Esophagus (tissue), 2 donors: ENCODE measurements at regions not wholly inside any gene's neighbourhood (a gene's known extent, or its start where the extent isn't known, plus 50 kb on each side); places are given as distances from the start of the nearest gene placed in this dataset.

Experiments
- H3K27ac ChIP-seq, 2 donors: one replicate each; pipeline ENCODE4 v1.5.1; 2013; ENCODE audit warnings: low read depth in 2 of 2, mild to moderate bottlenecking in 2 of 2, inconsistent platforms in 1 of 2, low read length in 1 of 2, moderate library complexity in 1 of 2
- H3K27me3 ChIP-seq, 2 donors: one replicate each; pipeline ENCODE4 v1.6.1; 2013; ENCODE audit warnings: low read length in 2 of 2, control low read depth in 1 of 2, mild to moderate bottlenecking in 1 of 2; ENCODE audit not compliant: insufficient read depth in 2 of 2, control insufficient read depth in 1 of 2
- H3K36me3 ChIP-seq, 2 donors: one replicate each; pipeline ENCODE4 v1.6.1; 2013; ENCODE audit warnings: low read length in 1 of 2; ENCODE audit not compliant: control insufficient read depth in 2 of 2, insufficient read depth in 2 of 2
- H3K4me1 ChIP-seq, 2 donors: one replicate each; pipeline ENCODE4 v1.6.1; 2013; ENCODE audit warnings: low read length in 1 of 2; ENCODE audit not compliant: control insufficient read depth in 2 of 2, insufficient read depth in 2 of 2
- H3K4me3 ChIP-seq, 2 donors: one replicate each; pipeline ENCODE4 v1.5.1; 2013; ENCODE audit warnings: low read length in 2 of 2, mild to moderate bottlenecking in 2 of 2, low read depth in 1 of 2, moderate library complexity in 1 of 2
- H3K9me3 ChIP-seq, 2 donors: one replicate each; pipeline ENCODE4 v1.6.1; 2013; ENCODE audit warnings: mild to moderate bottlenecking in 2 of 2, low read depth in 1 of 2, low read length in 1 of 2, moderate library complexity in 1 of 2; ENCODE audit not compliant: control insufficient read depth in 2 of 2, insufficient read depth in 1 of 2
- WGBS, 2 donors: extraction: QIAGEN DNeasy Blood & Tissue Kit; methylation state at CpG; one replicate each; pipeline ENCODE4 v1.1.7; 2013; 5-methylcytosine and 5-hydroxymethylcytosine counted together
- donor health status: healthy with polysubstance abuse.
- donor health status: Bipolar disorder and iron deficiency.

DNA sequence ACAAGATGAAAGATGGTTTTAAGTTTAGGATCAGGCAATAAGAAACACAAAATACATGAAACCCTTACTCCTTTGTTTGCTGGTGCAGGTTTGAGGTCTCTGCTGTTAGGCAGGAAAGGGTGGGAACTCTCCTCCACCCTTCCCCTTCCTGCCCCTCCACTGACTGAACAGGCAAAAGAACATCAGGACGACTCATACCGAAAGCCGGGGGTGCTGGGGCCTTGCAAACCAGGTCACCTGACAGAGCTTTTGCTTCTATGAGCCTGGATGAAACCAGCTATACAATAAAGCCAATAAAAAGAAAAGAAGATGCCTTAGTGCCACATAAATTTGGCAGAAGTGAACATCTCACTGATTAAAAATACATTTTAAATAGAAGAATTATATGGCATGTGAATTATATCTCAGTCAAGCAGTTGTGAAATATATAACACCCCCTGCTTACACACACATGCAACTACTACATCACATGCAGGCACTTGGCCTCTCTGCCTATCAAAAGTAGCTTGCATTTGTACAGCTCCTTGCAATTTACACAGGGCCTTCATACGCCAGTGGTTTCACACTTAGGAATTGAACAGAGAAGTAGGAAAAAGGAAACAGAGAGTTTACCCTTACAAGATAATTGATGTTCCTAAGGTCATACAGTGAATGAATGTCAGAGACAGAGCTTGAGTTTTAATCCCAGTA is 215.1 kb upstream of the TRIB2 start:
- no peak overlapping the region for H3K27ac ChIP-seq

DNA sequence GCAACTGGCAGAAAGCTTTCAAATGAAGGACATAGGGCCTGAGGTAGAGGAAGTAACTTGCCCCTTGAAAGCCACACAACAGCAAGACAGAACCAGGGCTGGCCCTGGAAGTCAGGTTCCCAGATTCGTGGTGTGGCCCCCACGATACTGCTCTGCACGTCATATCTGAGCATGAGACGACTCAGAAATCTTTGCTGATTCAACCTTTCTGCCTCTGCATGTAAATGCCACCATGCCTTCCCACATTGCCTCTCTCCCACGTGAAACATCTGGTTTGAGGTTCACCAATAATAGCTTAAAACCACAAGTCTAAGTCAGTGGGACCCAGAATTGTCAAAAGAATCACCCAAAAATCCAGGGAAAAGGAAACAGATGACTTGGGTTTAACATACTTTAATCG is 214.0 kb upstream of the TRIB2 start:
- WGBS, 2 donors: 72 to 77% methylated on average over 6 of the region's 6 CpGs
- H3K36me3 ChIP-seq: no peaks in the 10 kb centered on the region
- H3K4me1 ChIP-seq: no peaks in the 10 kb centered on the region
- H3K27ac ChIP-seq: no peak overlapping the region
- H3K9me3 ChIP-seq: no peaks in the 10 kb centered on the region
- no peak overlapping the region for H3K4me3 ChIP-seq
- H3K27me3 ChIP-seq: no peaks in the 10 kb centered on the region

More for the DNA sequence above, 215.1 kb upstream of the TRIB2 start:
- Histone ChIP-seq H3K36me3 (no peaks in the 10 kb centered on the region), H3K4me3 (no peak overlapping the region), H3K9me3 (no peaks in the 10 kb centered on the region), H3K27me3 (no peaks in the 10 kb centered on the region), H3K4me1 (no peaks in the 10 kb centered on the region)
- WGBS, 2 donors: 57 to 70% methylated on average over 4 of the region's 4 CpGs

DNA sequence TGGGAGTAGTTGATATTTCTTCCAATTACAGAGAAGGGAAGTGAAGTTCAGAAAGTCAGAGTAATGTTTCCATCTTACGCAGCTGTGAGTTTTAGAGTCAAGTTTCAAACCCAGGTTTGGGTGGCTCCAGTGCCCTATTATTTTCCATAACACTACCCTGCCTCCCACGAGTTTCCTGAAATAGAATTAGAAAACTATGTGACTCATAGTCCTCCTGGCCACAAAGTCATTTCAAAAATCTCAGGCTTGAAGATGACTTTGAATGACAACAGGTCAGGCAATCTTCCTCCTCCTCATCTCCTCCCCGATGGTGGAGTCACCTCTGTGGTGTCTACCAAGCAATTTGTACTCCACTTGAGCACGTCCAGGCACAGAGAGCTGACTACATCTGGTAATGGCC is 212.3 kb upstream of the TRIB2 start:
- Histone ChIP-seq H3K36me3 (no peaks in the 10 kb centered on the region), H3K4me3 (no peak overlapping the region), H3K27me3 (no peaks in the 10 kb centered on the region), H3K4me1 (no peaks in the 10 kb centered on the region), H3K27ac (no peak overlapping the region), H3K9me3 (no peaks in the 10 kb centered on the region)
- WGBS, 2 donors: 69 to 71% methylated on average over 4 of the region's 4 CpGs

DNA sequence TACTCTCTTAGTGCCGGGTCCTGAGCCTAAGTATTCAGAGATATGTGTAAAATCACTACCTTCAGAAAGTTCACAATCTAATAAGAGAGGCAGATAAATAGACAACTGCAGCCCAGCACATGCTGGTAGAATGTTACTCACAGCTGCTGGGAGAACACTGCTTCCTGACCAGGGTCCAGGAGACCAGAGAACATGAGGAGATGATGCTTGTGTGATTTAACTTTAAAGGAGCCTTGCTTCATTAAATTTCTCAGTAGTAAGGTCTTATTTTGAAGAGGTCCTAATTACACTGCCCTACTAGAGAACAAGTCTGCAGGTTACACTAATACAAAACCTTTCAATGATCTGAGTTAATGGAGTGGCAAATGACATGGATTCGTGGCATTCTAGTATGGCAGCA is 209.9 kb upstream of the TRIB2 start:
- H3K36me3 ChIP-seq: no peaks in the 10 kb centered on the region
- H3K27me3 ChIP-seq: no peaks in the 10 kb centered on the region
- H3K4me3 ChIP-seq: no peak overlapping the region
- H3K9me3 ChIP-seq: no peaks in the 10 kb centered on the region
- 62 to 77% methylated on average over 2 of the region's 2 CpGs for WGBS, 2 donors
- no peaks in the 10 kb centered on the region for H3K4me1 ChIP-seq
- no peak overlapping the region for H3K27ac ChIP-seq

DNA sequence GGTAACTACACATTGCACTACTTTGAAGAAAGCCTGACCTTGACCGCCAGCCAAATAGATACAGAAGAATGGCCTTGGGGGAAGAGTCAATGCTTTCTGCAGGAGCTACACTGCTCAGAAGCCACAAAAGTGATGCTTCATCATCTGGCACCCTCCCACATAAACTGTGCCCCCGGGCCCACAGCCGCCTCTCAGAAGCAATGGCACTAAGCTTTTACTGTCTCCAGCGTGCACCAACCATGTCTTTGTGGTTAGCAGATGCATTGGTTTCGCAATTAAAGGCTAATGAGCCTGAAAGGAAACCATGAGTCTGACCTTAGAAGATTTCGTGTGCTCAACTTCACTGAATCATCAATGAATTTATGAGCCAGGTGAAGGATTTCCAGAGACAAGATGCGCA is 209.4 kb upstream of the TRIB2 start:
- Histone ChIP-seq H3K36me3 (no peaks in the 10 kb centered on the region), H3K27me3 (no peaks in the 10 kb centered on the region), H3K9me3 (no peaks in the 10 kb centered on the region), H3K4me1 (no peaks in the 10 kb centered on the region), H3K4me3 (no peak overlapping the region), H3K27ac (no peak overlapping the region)
- 43 to 50% methylated on average over 7 of the region's 7 CpGs for WGBS, 2 donors

DNA sequence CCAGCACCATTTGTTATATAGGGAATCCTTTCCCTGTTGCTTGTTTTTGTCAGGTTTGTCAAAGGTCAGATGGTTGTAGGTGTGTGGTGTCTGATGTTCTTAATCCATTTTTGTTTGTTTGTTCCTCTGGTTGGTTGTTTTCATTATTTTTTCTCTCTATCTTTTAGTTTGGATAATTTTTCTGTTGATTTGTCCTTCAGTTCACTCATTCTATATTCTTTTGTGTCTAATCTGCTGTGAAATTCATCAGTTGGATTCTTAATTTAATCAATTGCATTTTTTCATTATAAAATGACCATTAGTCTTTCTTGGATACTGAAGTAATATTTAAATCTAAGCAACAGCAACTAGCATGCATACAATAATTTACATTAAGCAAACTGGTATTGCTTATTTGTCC is 206.7 kb upstream of the TRIB2 start:
- no peaks in the 10 kb centered on the region for H3K9me3 ChIP-seq
- peaks cover 0 to 3% of the 10 kb centered on the region in 2 donors for H3K4me1 ChIP-seq
- H3K27ac ChIP-seq: no peak overlapping the region
- H3K36me3 ChIP-seq: no peaks in the 10 kb centered on the region
- no peaks in the 10 kb centered on the region for H3K27me3 ChIP-seq
- H3K4me3 ChIP-seq: no peak overlapping the region

DNA sequence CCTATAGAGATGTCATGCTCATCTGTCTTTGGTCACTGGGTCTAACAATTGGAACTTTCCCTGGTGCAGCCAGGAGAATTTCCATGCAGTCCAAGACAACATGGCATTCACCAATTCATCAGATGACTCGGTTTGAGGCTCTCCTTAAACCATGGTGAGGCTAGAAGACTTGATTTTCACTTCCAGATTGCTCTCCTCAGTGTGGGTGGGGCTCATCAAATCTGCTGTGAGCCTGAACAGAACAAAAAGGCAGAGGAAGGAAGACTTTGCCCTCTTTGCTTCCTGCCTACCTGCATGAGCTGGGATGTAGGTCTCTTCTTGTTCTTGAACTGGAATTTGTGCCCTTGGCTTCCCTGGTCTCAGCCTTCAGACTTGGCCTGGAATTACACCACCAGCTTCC is 203.4 kb upstream of the TRIB2 start:
- Histone ChIP-seq H3K4me1 (peaks cover 0 to 3% of the 10 kb centered on the region in 2 donors), H3K27ac (no peak overlapping the region), H3K9me3 (no peaks in the 10 kb centered on the region), H3K27me3 (no peaks in the 10 kb centered on the region), H3K4me3 (no peak overlapping the region), H3K36me3 (no peaks in the 10 kb centered on the region)
- WGBS, 2 donors: 74 to 89% methylated on average over 1 of the region's 1 CpG

DNA sequence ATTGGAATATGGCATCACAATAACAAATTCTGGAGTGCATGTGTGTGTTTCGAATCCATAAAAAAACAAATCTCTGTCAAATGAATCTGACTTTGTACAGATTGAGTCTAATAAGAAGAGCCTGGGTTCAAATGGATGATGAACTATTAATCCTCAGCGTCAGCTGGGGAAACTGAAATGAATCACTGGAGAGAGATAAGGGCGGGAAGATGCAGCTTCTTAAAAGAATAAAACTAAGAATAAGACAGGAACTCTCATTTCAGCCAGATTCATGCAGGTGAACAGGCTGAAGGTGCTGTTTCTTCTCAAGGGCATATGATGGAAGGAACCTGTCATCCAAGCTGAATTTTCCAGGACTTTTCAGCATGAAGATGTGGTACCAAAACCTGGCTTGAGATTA is 202.6 kb upstream of the TRIB2 start:
- no peak overlapping the region for H3K4me3 ChIP-seq
- H3K4me1 ChIP-seq: peaks cover 0 to 3% of the 10 kb centered on the region in 2 donors
- no peaks in the 10 kb centered on the region for H3K27me3 ChIP-seq
- H3K9me3 ChIP-seq: no peaks in the 10 kb centered on the region
- no peaks in the 10 kb centered on the region for H3K36me3 ChIP-seq
- no peak overlapping the region for H3K27ac ChIP-seq
- WGBS, 2 donors: 81 to 85% methylated on average over 3 of the region's 3 CpGs

DNA sequence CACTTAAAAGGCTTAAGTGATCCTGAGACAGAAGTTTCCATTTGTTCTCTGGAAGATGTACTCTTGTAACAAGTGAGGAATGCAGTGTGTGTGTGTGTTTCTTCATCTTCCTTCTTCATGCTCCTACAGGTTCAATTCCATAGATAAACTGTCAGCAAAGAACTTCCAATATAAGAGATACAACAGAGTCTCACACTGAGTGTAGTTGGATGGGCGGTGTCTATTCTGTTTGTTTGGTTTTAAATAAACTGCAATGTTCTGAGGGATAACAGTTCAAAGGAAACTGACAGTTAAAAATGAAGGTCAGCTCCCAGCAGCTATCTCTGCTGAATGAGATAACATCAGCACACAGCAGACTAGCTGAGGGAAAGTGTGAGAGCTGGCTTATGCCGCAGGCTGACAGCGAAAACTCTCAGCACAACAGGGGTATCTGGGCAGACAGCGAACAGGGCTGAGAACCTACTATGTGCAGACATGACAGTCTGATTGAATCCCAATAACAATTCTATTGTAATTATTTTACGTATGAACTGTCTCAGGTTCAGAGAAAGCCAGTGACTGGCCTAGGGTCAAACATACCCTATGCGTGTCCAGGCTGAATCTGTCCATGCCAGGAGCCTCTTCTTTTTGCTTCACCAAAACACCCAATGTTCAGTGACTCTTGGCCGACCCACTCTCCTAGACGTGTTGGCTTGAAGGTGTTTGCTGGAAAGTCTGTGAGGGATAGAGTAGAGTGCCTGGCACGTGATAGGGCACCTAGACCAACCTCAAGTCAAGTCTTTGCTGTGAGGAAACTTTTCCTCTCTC is 201.9 kb upstream of the TRIB2 start:
- 78 to 80% methylated on average over 9 of the region's 9 CpGs for WGBS, 2 donors
- H3K27ac ChIP-seq: no peak overlapping the region

DNA sequence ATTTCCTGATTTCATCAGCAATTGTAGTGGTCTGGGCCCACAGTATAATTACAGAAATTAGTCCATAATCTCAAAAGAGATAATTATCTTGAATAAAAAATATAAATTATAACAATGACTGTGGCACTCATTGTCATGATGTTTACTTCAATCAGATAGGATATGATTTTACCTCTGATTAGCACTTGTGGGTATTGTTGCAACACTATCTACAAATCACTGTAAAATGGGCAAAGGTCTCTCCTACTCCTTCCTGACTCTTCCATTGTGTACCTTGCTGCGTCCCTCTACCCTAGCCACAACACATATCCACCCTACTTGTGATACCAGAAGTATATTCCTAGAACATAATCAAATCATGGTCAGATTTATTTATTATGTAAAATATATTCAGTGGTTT is 200.9 kb upstream of the TRIB2 start:
- no peaks in the 10 kb centered on the region for H3K27me3 ChIP-seq
- peaks cover 0 to 3% of the 10 kb centered on the region in 2 donors for H3K4me1 ChIP-seq
- no peak overlapping the region for H3K4me3 ChIP-seq
- no peak overlapping the region for H3K27ac ChIP-seq
- 0 to 54% methylated on average over 1 of the region's 1 CpG for WGBS, 2 donors
- no peaks in the 10 kb centered on the region for H3K36me3 ChIP-seq
- H3K9me3 ChIP-seq: no peaks in the 10 kb centered on the region

More for the DNA sequence above, 201.9 kb upstream of the TRIB2 start:
- H3K9me3 ChIP-seq: no peaks in the 10 kb centered on the region
- H3K27me3 ChIP-seq: no peaks in the 10 kb centered on the region
- peaks cover 0 to 3% of the 10 kb centered on the region in 2 donors for H3K4me1 ChIP-seq
- no peak overlapping the region for H3K4me3 ChIP-seq
- no peaks in the 10 kb centered on the region for H3K36me3 ChIP-seq
